ENCODE measurements at regions not wholly inside any gene's neighbourhood (a gene's known extent, or its start where the extent isn't known, plus 50 kb on each side); places are given as distances from the start of the nearest gene placed in this dataset.

GRCh38 chr7:17617380-17617779 is 318.9 kb downstream of the AHR start:
- Histone ChIP-seq H3K4me3 (ENCODE audit: low read depth in 1 of 2, low read length in 1 of 2) (no peak overlapping the region), H3K9me3 (no peaks in the 10 kb centered on the region), H3K27me3 (no peaks in the 10 kb centered on the region), H3K4me1 (ENCODE audit: control insufficient read depth in 1 of 2, insufficient read depth in 1 of 2, low read depth in 1 of 2, low read length in 1 of 2) (no peaks in the 10 kb centered on the region), H3K27ac (no peak overlapping the region), H3K36me3 (no peaks in the 10 kb centered on the region)
- TF ChIP-seq CTCF (IDR thresholded peaks at IDR 0.05) = no peak

- Histone ChIP-seq H3K9me3 (no peaks in the 10 kb centered on the region), H3K27ac (no peak overlapping the region), H3K27me3 (no peaks in the 10 kb centered on the region), H3K4me3 (ENCODE audit: low read depth in 1 of 2, low read length in 1 of 2) (no peak overlapping the region), H3K4me1 (ENCODE audit: control insufficient read depth in 1 of 2, insufficient read depth in 1 of 2, low read depth in 1 of 2, low read length in 1 of 2) (no peaks in the 10 kb centered on the region), H3K36me3 (no peaks in the 10 kb centered on the region)
- no peak for TF ChIP-seq CTCF (IDR thresholded peaks at IDR 0.05)
These were observed 319.6 kb downstream of the AHR start for GRCh38 chr7:17617857-17618651.

GRCh38 chr7:17618652-17618974 is 320.2 kb downstream of the AHR start:
- Histone ChIP-seq H3K27ac (no peak overlapping the region), H3K27me3 (no peaks in the 10 kb centered on the region), H3K4me1 (ENCODE audit: control insufficient read depth in 1 of 2, insufficient read depth in 1 of 2, low read depth in 1 of 2, low read length in 1 of 2) (no peaks in the 10 kb centered on the region), H3K36me3 (no peaks in the 10 kb centered on the region), H3K4me3 (ENCODE audit: low read depth in 1 of 2, low read length in 1 of 2) (no peak overlapping the region), H3K9me3 (no peaks in the 10 kb centered on the region)
- no peak for TF ChIP-seq CTCF (IDR thresholded peaks at IDR 0.05)

GRCh38 chr7:17619196-17619818 is 320.9 kb downstream of the AHR start:
- Histone ChIP-seq H3K36me3 (no peaks in the 10 kb centered on the region), H3K27ac (no peak overlapping the region), H3K4me3 (ENCODE audit: low read depth in 1 of 2, low read length in 1 of 2) (no peak overlapping the region), H3K27me3 (no peaks in the 10 kb centered on the region), H3K9me3 (no peaks in the 10 kb centered on the region), H3K4me1 (ENCODE audit: control insufficient read depth in 1 of 2, insufficient read depth in 1 of 2, low read depth in 1 of 2, low read length in 1 of 2) (no peaks in the 10 kb centered on the region)
- TF ChIP-seq CTCF (IDR thresholded peaks at IDR 0.05) = no peak

GRCh38 chr7:17620566-17620965 is 319.7 kb downstream of the SNX13 start:
- Histone ChIP-seq H3K4me3 (ENCODE audit: low read depth in 1 of 2, low read length in 1 of 2) (no peak overlapping the region), H3K4me1 (ENCODE audit: control insufficient read depth in 1 of 2, insufficient read depth in 1 of 2, low read depth in 1 of 2, low read length in 1 of 2) (no peaks in the 10 kb centered on the region), H3K27me3 (no peaks in the 10 kb centered on the region), H3K9me3 (no peaks in the 10 kb centered on the region), H3K36me3 (no peaks in the 10 kb centered on the region), H3K27ac (no peak overlapping the region)
- TF ChIP-seq CTCF (IDR thresholded peaks at IDR 0.05) = no peak
